GM23338 (cell line): ENCODE measurements at regions not wholly inside any gene's neighbourhood (a gene's known extent, or its start where the extent isn't known, plus 50 kb on each side); places are given as distances from the start of the nearest gene placed in this dataset.

ENCODE experiments used
- ATAC-seq: fragments of 200-7000 bp; cut with Tn5 transposase; 3 replicates; pipeline ENCODE4 v1.9.1; 2020
- DNase-seq: peaks from one replicate; pipeline ENCODE4 v3.0.0-alpha.2; 2015; ENCODE audit warnings: low spot score
- H2AFZ ChIP-seq: fragments of 200-600 bp; sonication (generic); 2 replicates; pipeline ENCODE4 v1.8.0; 2016; ENCODE audit warnings: antibody characterized with exemption, mild to moderate bottlenecking, moderate library complexity
- H3F3A ChIP-seq: fragments of 200-600 bp; sonication (generic); replicated peaks from 2 replicates; pipeline ENCODE4 v1.8.0; 2017; ENCODE audit warnings: antibody characterized with exemption, mixed run types, low read depth
- H3K27ac ChIP-seq: fragments of 200-600 bp; sonication (generic); 2 replicates; pipeline ENCODE4 v1.6.1; 2016; ENCODE audit warnings: low read depth
- H3K27me3 ChIP-seq: fragments of 200-600 bp; sonication (generic); 2 replicates; pipeline ENCODE4 v1.8.0; 2016; ENCODE audit warnings: mild to moderate bottlenecking, mixed run types, moderate library complexity; ENCODE audit not compliant: insufficient read depth
- H3K36me3 ChIP-seq: fragments of 200-600 bp; sonication (generic); 2 replicates; pipeline ENCODE4 v1.8.0; 2016; ENCODE audit warnings: mild to moderate bottlenecking; ENCODE audit not compliant: insufficient read depth
- H3K4me1 ChIP-seq: fragments of 200-600 bp; sonication (generic); 2 replicates; pipeline ENCODE4 v1.8.0; 2016; ENCODE audit warnings: mild to moderate bottlenecking, moderate library complexity; ENCODE audit not compliant: insufficient read depth
- H3K4me2 ChIP-seq: fragments of 200-600 bp; sonication (generic); 2 replicates; pipeline ENCODE4 v1.7.1; 2017; ENCODE audit warnings: mixed run types
- H3K4me3 ChIP-seq: fragments of 200-600 bp; sonication (generic); 2 replicates; pipeline ENCODE4 v1.6.1; 2016; ENCODE audit warnings: mixed run types
- H3K79me2 ChIP-seq: fragments of 200-600 bp; sonication (generic); replicated peaks from 2 replicates; pipeline ENCODE4 v1.8.0; 2017; ENCODE audit warnings: mild to moderate bottlenecking; ENCODE audit not compliant: insufficient read depth
- H3K9me2 ChIP-seq: fragments of 200-600 bp; sonication (generic); 2 replicates; pipeline ENCODE4 v1.8.0; 2017; ENCODE audit not compliant: insufficient read depth
- H4K20me1 ChIP-seq: fragments of 200-600 bp; sonication (generic); replicated peaks from 2 replicates; pipeline ENCODE4 v1.8.0; 2017; ENCODE audit warnings: mild to moderate bottlenecking; ENCODE audit not compliant: insufficient read depth
- H3K27ac Mint-ChIP-seq: 2 replicates; pipeline ENCODE4 v1.8.0; 2020; ENCODE audit warnings: inconsistent platforms, mild to moderate bottlenecking, moderate library complexity, mixed read lengths
- H3K27me3 Mint-ChIP-seq: 3 replicates; pipeline ENCODE4 v1.8.0; 2022; ENCODE audit warnings: low read depth, mild to moderate bottlenecking, moderate library complexity, mixed read lengths, inconsistent platforms; ENCODE audit not compliant: insufficient read depth, poor library complexity
- H3K36me3 Mint-ChIP-seq: 3 replicates; pipeline ENCODE4 v1.8.0; 2021; ENCODE audit warnings: low read depth, mild to moderate bottlenecking, inconsistent platforms, moderate library complexity, mixed read lengths
- H3K4me1 Mint-ChIP-seq: 3 replicates; pipeline ENCODE4 v1.8.0; 2020; ENCODE audit warnings: mild to moderate bottlenecking, inconsistent platforms, mixed read lengths
- H3K4me3 Mint-ChIP-seq: 3 replicates; pipeline ENCODE4 v1.8.0; 2021; ENCODE audit warnings: moderate library complexity, mild to moderate bottlenecking, inconsistent platforms, mixed read lengths
- H3K9me3 Mint-ChIP-seq: 3 replicates; pipeline ENCODE4 v1.8.0; 2020; ENCODE audit warnings: moderate library complexity, mild to moderate bottlenecking, inconsistent platforms, mixed read lengths
- CREB1 ChIP-seq: fragments of 250-450 bp; sonication (Bioruptor Pico); IDR thresholded peaks from 2 replicates; pipeline ENCODE4 v1.5.0; 2020; ENCODE audit warnings: low read depth, mild to moderate bottlenecking, moderate library complexity
- CTCF ChIP-seq, 2 experiments: fragments of 200-600 bp in 1 of 2; sonication (generic) in 1 of 2; conservative IDR thresholded peaks; 2 replicates each; pipeline versions ENCODE4 v1.5.1 to v1.6.1; 2016 to 2017; ENCODE audit warnings: antibody characterized with exemption in 2 of 2, low read depth in 2 of 2, mild to moderate bottlenecking in 2 of 2, moderate library complexity in 1 of 2
- ETS1 ChIP-seq: IDR thresholded peaks from 2 replicates; pipeline ENCODE4 v1.6.1; 2016; ENCODE audit warnings: antibody characterized with exemption
- EZH2 ChIP-seq: fragments of 200-600 bp; sonication (generic); IDR thresholded peaks from one replicate; pipeline ENCODE4 v1.8.0; 2017; ENCODE audit warnings: antibody characterized with exemption, mild to moderate bottlenecking, low read depth; ENCODE audit not compliant: unreplicated experiment
- EZH2phosphoT487 ChIP-seq: fragments of 200-600 bp; sonication (generic); IDR thresholded peaks from one replicate; pipeline ENCODE4 v1.8.1; 2018; ENCODE audit warnings: antibody characterized with exemption; ENCODE audit not compliant: unreplicated experiment
- JUNB ChIP-seq: IDR thresholded peaks from one replicate; pipeline ENCODE4 v1.6.1; 2016; ENCODE audit warnings: antibody characterized with exemption; ENCODE audit not compliant: unreplicated experiment
- NANOG ChIP-seq: IDR thresholded peaks from 2 replicates; pipeline ENCODE4 v1.6.1; 2016; ENCODE audit warnings: antibody characterized with exemption, borderline replicate concordance
- POLR2AphosphoS5 ChIP-seq: IDR thresholded peaks from 2 replicates; pipeline ENCODE4 v1.6.1; 2016; ENCODE audit warnings: antibody characterized with exemption, low read depth
- REST ChIP-seq: IDR thresholded peaks from one replicate; pipeline ENCODE4 v1.6.1; 2018; ENCODE audit warnings: antibody characterized with exemption; ENCODE audit not compliant: unreplicated experiment
- STAT1 ChIP-seq: IDR thresholded peaks from one replicate; pipeline ENCODE4 v1.6.1; 2016; ENCODE audit warnings: antibody characterized with exemption; ENCODE audit not compliant: unreplicated experiment
- ZNF114 ChIP-seq: fragments of 250-450 bp; sonication (Bioruptor Pico); IDR thresholded peaks from 2 replicates; pipeline ENCODE4 v1.5.0; 2020; ENCODE audit warnings: mild to moderate bottlenecking, moderate library complexity
- ZNF331 ChIP-seq: fragments of 250-450 bp; sonication (Bioruptor Pico); IDR thresholded peaks from 2 replicates; pipeline ENCODE4 v1.5.0; 2020; ENCODE audit warnings: low read depth, mild to moderate bottlenecking, moderate library complexity

GRCh38 chr13:68078469-68078868 is 848.3 kb upstream of the PCDH9 start:
- DNase-seq = no peak

GRCh38 chr13:68076046-68076445 is 845.9 kb upstream of the PCDH9 start:
- Histone ChIP-seq H3K4me1 (no peaks in the 10 kb centered on the region), H2AFZ (no peak overlapping the region), H3K9me2 (no peaks in the 10 kb centered on the region), H3K4me2 (no peak overlapping the region), H3K27me3 (no peaks in the 10 kb centered on the region), H3K4me3 (no peak overlapping the region), H3K27ac (no peak overlapping the region), H3F3A (no peaks in the 10 kb centered on the region), H3K79me2 (no peaks in the 10 kb centered on the region), H3K36me3 (no peaks in the 10 kb centered on the region), H4K20me1 (no peaks in the 10 kb centered on the region)
- ATAC-seq = no peak
- no peaks in the 10 kb centered on the region for H3K27me3 Mint-ChIP-seq
- DNase-seq = no peak
- no peaks in the 10 kb centered on the region for H3K36me3 Mint-ChIP-seq
- no peak overlapping the region for H3K4me3 Mint-ChIP-seq
- no peak overlapping the region for H3K27ac Mint-ChIP-seq
- H3K9me3 Mint-ChIP-seq = no peaks in the 10 kb centered on the region
- H3K4me1 Mint-ChIP-seq = peaks cover 6% of the 10 kb centered on the region; the same call in 2 of the 3 replicates
- no peak for TF ChIP-seq REST
- no peak for TF ChIP-seq ETS1
- TF ChIP-seq STAT1 = no peak
- no peak for TF ChIP-seq ZNF331
- no peak for TF ChIP-seq ZNF114 (CRISPR knock-in tag)
- TF ChIP-seq POLR2AphosphoS5 = no peak
- no peak for TF ChIP-seq CREB1 (CRISPR knock-in tag)
- TF ChIP-seq JUNB = no peak
- TF ChIP-seq EZH2 = no peak
- no peak for TF ChIP-seq EZH2phosphoT487
- TF ChIP-seq CTCF (conservative IDR thresholded peaks at IDR 0.05; ENCODE audit: low read depth in 2 of 2) = no peak
- no peak for TF ChIP-seq NANOG

More at GRCh38 chr13:68078469-68078868, 848.3 kb upstream of the PCDH9 start:
- Mint-ChIP-seq H3K4me1 (peaks cover 6% of the 10 kb centered on the region; the same call in 2 of the 3 replicates), H3K27ac (peak overlapping the region; percentile 74), H3K4me3 (no peak overlapping the region), H3K36me3 (no peaks in the 10 kb centered on the region), H3K9me3 (no peaks in the 10 kb centered on the region), H3K27me3 (no peaks in the 10 kb centered on the region)
- Histone ChIP-seq H2AFZ (0 out of 2 replicates have a peak overlapping the region, but pooled peaks have one; percentile 38), H3F3A (no peaks in the 10 kb centered on the region), H3K27ac (no peak overlapping the region), H3K27me3 (no peaks in the 10 kb centered on the region), H3K36me3 (no peaks in the 10 kb centered on the region), H3K4me2 (no peak overlapping the region), H3K79me2 (no peaks in the 10 kb centered on the region), H3K4me1 (no peaks in the 10 kb centered on the region), H3K9me2 (peaks cover 4% of the 10 kb centered on the region; the same call in 1 of the 2 replicates), H3K4me3 (no peak overlapping the region), H4K20me1 (no peaks in the 10 kb centered on the region)
- no peak for ATAC-seq
- TF ChIP-seq ZNF331 (no peak), ETS1 (no peak), JUNB (no peak), EZH2 (no peak), POLR2AphosphoS5 (no peak), ZNF114 (CRISPR knock-in tag) (no peak), CREB1 (CRISPR knock-in tag) (no peak)
